SK-N-SH (cell line): ENCODE measurements at regions not wholly inside any gene's neighbourhood (a gene's known extent, or its start where the extent isn't known, plus 50 kb on each side); places are given as distances from the start of the nearest gene placed in this dataset.

Experiments used
- CHD2 ChIP-seq: fragments of 150-350 bp; IDR thresholded peaks from 2 replicates; pipeline ENCODE4 v1.6.1; 2018; ENCODE audit warnings: low read length; ENCODE audit not compliant: partially characterized antibody
- EP300 ChIP-seq, 2 experiments: IDR thresholded peaks; 2 replicates each; pipeline versions ENCODE4 v1.4.0 to v1.6.1; 2012; ENCODE audit warnings: borderline replicate concordance in 1 of 2, low read depth in 1 of 2, low read length in 1 of 2
- EZH2phosphoT487 ChIP-seq: fragments of 200-600 bp; sonication (generic); IDR thresholded peaks from 2 replicates; pipeline ENCODE4 v1.6.1; 2017; ENCODE audit warnings: low read depth, mixed run types, mild to moderate bottlenecking, antibody characterized with exemption, moderate library complexity, borderline replicate concordance
- GABPA ChIP-seq: IDR thresholded peaks from 2 replicates; pipeline ENCODE4 v1.4.0; 2012; ENCODE audit warnings: low read depth, mild to moderate bottlenecking
- JUND ChIP-seq: IDR thresholded peaks from 2 replicates; pipeline ENCODE4 v1.4.0; 2012
- MEF2A ChIP-seq: IDR thresholded peaks from 2 replicates; pipeline ENCODE4 v1.4.0; 2012; ENCODE audit warnings: low read depth, borderline replicate concordance
- MXI1 ChIP-seq: IDR thresholded peaks from 2 replicates; pipeline ENCODE4 v1.6.1; 2012; ENCODE audit warnings: mild to moderate bottlenecking, low read depth, low read length, improper control_type of control experiment
- SIN3A ChIP-seq: IDR thresholded peaks from 2 replicates; pipeline ENCODE4 v1.6.1; 2012; ENCODE audit warnings: low read depth, mild to moderate bottlenecking, low read length, moderate library complexity, borderline replicate concordance
- YY1 ChIP-seq: IDR thresholded peaks from 2 replicates; pipeline ENCODE4 v1.4.0; 2012; ENCODE audit warnings: low read depth, mild to moderate bottlenecking
- TF ChIP-seq, protein P1 (sequence below): fragments of 200-600 bp; sonication (generic); IDR thresholded peaks from 2 replicates; pipeline ENCODE4 v1.6.1; 2017; ENCODE audit warnings: antibody characterized with exemption, mild to moderate bottlenecking, moderate library complexity
- TF ChIP-seq, protein P2 (sequence below): IDR thresholded peaks from 2 replicates; pipeline ENCODE4; 2012
- TF ChIP-seq, protein P3 (sequence below): IDR thresholded peaks from 2 replicates; pipeline ENCODE4 v1.4.0; 2012; ENCODE audit warnings: low read depth
- TF ChIP-seq, protein P4 (sequence below): IDR thresholded peaks from 2 replicates; pipeline ENCODE4 v1.6.1; 2012; ENCODE audit warnings: mild to moderate bottlenecking, low read depth, low read length, moderate library complexity
- TF ChIP-seq, protein P5 (sequence below): fragments of 150-350 bp; IDR thresholded peaks from 2 replicates; pipeline ENCODE4 v1.6.1; 2017; ENCODE audit warnings: antibody characterized with exemption, low read length, low read depth, borderline replicate concordance

DNA sequence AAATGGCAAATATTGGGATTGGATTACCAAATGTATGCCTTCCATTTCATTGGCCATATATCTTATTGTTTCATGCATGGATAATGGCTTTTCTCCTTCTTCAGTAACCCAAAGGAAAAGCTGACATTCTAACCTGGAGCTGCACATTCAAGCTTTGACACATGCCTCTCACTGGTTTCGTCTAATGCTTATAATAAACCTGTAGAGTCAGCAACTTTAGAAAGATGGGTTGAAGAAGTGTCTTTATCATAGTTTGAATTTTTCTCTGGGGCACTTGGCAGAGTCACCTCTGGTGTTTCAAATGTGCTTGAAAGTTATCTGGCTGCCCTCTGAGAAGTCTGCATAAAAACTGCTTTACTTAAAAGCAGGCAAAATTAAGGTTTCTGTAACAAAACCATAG is 55.4 kb upstream of the GOLGA8A start:
- TF ChIP-seq, protein P1, sequence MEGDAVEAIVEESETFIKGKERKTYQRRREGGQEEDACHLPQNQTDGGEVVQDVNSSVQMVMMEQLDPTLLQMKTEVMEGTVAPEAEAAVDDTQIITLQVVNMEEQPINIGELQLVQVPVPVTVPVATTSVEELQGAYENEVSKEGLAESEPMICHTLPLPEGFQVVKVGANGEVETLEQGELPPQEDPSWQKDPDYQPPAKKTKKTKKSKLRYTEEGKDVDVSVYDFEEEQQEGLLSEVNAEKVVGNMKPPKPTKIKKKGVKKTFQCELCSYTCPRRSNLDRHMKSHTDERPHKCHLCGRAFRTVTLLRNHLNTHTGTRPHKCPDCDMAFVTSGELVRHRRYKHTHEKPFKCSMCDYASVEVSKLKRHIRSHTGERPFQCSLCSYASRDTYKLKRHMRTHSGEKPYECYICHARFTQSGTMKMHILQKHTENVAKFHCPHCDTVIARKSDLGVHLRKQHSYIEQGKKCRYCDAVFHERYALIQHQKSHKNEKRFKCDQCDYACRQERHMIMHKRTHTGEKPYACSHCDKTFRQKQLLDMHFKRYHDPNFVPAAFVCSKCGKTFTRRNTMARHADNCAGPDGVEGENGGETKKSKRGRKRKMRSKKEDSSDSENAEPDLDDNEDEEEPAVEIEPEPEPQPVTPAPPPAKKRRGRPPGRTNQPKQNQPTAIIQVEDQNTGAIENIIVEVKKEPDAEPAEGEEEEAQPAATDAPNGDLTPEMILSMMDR: no peak
- TF ChIP-seq CHD2: no peak
- TF ChIP-seq, protein P2, sequence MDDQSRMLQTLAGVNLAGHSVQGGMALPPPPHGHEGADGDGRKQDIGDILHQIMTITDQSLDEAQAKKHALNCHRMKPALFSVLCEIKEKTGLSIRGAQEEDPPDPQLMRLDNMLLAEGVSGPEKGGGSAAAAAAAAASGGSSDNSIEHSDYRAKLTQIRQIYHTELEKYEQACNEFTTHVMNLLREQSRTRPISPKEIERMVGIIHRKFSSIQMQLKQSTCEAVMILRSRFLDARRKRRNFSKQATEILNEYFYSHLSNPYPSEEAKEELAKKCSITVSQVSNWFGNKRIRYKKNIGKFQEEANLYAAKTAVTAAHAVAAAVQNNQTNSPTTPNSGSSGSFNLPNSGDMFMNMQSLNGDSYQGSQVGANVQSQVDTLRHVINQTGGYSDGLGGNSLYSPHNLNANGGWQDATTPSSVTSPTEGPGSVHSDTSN: no peak
- no peak for TF ChIP-seq EZH2phosphoT487
- no peak for TF ChIP-seq YY1
- no peak for TF ChIP-seq EP300 (IDR thresholded peaks at IDR 0.05; ENCODE audit: borderline replicate concordance in 1 of 2, low read depth in 1 of 2, low read length in 1 of 2)
- no peak for TF ChIP-seq MEF2A
- TF ChIP-seq, protein P3, sequence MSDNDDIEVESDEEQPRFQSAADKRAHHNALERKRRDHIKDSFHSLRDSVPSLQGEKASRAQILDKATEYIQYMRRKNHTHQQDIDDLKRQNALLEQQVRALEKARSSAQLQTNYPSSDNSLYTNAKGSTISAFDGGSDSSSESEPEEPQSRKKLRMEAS: no peak
- TF ChIP-seq, protein P4, sequence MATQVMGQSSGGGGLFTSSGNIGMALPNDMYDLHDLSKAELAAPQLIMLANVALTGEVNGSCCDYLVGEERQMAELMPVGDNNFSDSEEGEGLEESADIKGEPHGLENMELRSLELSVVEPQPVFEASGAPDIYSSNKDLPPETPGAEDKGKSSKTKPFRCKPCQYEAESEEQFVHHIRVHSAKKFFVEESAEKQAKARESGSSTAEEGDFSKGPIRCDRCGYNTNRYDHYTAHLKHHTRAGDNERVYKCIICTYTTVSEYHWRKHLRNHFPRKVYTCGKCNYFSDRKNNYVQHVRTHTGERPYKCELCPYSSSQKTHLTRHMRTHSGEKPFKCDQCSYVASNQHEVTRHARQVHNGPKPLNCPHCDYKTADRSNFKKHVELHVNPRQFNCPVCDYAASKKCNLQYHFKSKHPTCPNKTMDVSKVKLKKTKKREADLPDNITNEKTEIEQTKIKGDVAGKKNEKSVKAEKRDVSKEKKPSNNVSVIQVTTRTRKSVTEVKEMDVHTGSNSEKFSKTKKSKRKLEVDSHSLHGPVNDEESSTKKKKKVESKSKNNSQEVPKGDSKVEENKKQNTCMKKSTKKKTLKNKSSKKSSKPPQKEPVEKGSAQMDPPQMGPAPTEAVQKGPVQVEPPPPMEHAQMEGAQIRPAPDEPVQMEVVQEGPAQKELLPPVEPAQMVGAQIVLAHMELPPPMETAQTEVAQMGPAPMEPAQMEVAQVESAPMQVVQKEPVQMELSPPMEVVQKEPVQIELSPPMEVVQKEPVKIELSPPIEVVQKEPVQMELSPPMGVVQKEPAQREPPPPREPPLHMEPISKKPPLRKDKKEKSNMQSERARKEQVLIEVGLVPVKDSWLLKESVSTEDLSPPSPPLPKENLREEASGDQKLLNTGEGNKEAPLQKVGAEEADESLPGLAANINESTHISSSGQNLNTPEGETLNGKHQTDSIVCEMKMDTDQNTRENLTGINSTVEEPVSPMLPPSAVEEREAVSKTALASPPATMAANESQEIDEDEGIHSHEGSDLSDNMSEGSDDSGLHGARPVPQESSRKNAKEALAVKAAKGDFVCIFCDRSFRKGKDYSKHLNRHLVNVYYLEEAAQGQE: no peak
- no peak for TF ChIP-seq SIN3A
- TF ChIP-seq GABPA: no peak
- TF ChIP-seq MXI1: no peak
- TF ChIP-seq JUND: no peak
- TF ChIP-seq, protein P5, sequence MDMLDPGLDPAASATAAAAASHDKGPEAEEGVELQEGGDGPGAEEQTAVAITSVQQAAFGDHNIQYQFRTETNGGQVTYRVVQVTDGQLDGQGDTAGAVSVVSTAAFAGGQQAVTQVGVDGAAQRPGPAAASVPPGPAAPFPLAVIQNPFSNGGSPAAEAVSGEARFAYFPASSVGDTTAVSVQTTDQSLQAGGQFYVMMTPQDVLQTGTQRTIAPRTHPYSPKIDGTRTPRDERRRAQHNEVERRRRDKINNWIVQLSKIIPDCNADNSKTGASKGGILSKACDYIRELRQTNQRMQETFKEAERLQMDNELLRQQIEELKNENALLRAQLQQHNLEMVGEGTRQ: no peak
